ENCODE measurements at regions not wholly inside any gene's neighbourhood (a gene's known extent, or its start where the extent isn't known, plus 50 kb on each side); places are given as distances from the start of the nearest gene placed in this dataset.

DNA sequence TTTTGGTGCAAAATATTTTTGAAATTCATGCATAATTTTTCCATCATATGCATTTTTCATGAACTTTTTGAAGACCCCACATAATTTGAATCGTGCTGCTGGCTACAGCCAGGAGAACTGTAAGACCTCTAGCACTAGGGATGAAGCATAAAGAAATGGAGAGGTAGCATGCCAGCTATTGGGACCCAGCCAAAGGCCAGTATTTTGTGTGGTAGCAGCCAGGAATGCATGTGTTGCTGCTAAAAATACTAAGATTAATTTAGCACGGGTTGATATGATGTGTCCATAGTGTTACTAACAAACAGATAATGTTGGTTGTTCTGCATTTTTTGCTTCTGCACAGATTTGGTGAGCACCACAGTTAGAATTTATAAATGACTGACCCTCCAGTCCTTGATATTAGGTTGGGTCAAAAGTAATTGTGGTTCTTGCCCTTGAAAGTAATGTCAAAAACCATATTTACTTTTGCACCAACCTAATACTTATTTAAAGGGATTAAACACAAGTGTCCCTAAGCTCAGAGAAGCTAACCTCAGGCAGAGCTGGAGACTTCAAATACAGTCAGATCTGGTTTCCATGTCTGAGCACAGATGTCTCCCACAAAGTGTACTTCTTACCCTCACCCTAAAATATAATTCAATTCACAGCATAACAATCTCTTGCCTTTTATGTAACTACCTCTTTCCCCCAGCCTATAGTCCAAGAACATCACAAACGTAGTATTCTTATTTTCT lies 54.1 kb upstream of the NPSR1 start:
- DNase-seq (ENCODE audit: low read depth) = no peak

Data from iris pigment epithelial cell (primary cell).